ENCODE measurements at regions not wholly inside any gene's neighbourhood (a gene's known extent, or its start where the extent isn't known, plus 50 kb on each side); places are given as distances from the start of the nearest gene placed in this dataset.

GRCh38 chrX:101999644-102000539 is 68.1 kb upstream of the ZMAT1 start:
- Histone ChIP-seq H3K27me3 (peaks cover 0 to 3% (median 0%) of the 10 kb centered on the region in 4 donors), H3K4me3 (no peak overlapping the region), H3K9me3 (no peaks in the 10 kb centered on the region), H3K27ac (no peak overlapping the region), H3K4me1 (no peaks in the 10 kb centered on the region), H3K36me3 (no peaks in the 10 kb centered on the region)
- FAIRE-seq (no peak), DNase-seq (peak in 2 of 6 donors; percentile 22 to 37), ATAC-seq (no peak)
- WGBS, 2 donors: 60 to 65% methylated on average over 7 of the region's 7 CpGs
- intact Hi-C loops (cut with DNase I): no loop called here
- TF ChIP-seq, protein P1, sequence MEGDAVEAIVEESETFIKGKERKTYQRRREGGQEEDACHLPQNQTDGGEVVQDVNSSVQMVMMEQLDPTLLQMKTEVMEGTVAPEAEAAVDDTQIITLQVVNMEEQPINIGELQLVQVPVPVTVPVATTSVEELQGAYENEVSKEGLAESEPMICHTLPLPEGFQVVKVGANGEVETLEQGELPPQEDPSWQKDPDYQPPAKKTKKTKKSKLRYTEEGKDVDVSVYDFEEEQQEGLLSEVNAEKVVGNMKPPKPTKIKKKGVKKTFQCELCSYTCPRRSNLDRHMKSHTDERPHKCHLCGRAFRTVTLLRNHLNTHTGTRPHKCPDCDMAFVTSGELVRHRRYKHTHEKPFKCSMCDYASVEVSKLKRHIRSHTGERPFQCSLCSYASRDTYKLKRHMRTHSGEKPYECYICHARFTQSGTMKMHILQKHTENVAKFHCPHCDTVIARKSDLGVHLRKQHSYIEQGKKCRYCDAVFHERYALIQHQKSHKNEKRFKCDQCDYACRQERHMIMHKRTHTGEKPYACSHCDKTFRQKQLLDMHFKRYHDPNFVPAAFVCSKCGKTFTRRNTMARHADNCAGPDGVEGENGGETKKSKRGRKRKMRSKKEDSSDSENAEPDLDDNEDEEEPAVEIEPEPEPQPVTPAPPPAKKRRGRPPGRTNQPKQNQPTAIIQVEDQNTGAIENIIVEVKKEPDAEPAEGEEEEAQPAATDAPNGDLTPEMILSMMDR (IDR thresholded peaks at IDR 0.05): no peak

GRCh38 chrX:101993335-101993734 is 61.5 kb upstream of the ZMAT1 start:
- H3K27ac ChIP-seq: no peak overlapping the region
- no peaks in the 10 kb centered on the region for H3K9me3 ChIP-seq
- peak; percentile 5 for FAIRE-seq
- peaks cover 0 to 7% (median 2%) of the 10 kb centered on the region in 4 donors for H3K27me3 ChIP-seq
- ATAC-seq: no peak
- no peak for DNase-seq
- no peak overlapping the region for H3K4me3 ChIP-seq
- intact Hi-C loops (cut with DNase I): no loop called here
- H3K4me1 ChIP-seq: no peaks in the 10 kb centered on the region
- no peaks in the 10 kb centered on the region for H3K36me3 ChIP-seq
- TF ChIP-seq, protein P1 (IDR thresholded peaks at IDR 0.05): no peak
- WGBS, 2 donors: 61 to 70% methylated on average over 2 of the region's 2 CpGs

- peaks cover 0 to 3% (median 0%) of the 10 kb centered on the region in 4 donors for H3K27me3 ChIP-seq
- H3K36me3 ChIP-seq: no peaks in the 10 kb centered on the region
- 31 to 40% methylated on average over 2 of the region's 2 CpGs for WGBS, 2 donors
- H3K4me3 ChIP-seq: no peak overlapping the region
- no peak for DNase-seq
- no peak overlapping the region for H3K27ac ChIP-seq
- H3K4me1 ChIP-seq: no peaks in the 10 kb centered on the region
- FAIRE-seq: no peak
- ATAC-seq: no peak
- intact Hi-C loops (cut with DNase I): no loop called here
- H3K9me3 ChIP-seq: no peaks in the 10 kb centered on the region
- TF ChIP-seq, protein P1 (IDR thresholded peaks at IDR 0.05): no peak
Observed at GRCh38 chrX:101986586-101986985, 54.8 kb upstream of the ZMAT1 start.

Measured in pancreas (tissue), 10 donors.